ENCODE measurements at regions not wholly inside any gene's neighbourhood (a gene's known extent, or its start where the extent isn't known, plus 50 kb on each side); places are given as distances from the start of the nearest gene placed in this dataset.

GRCh38 chr12:127038152-127038551 lies 1228.8 kb upstream of the TMEM132C start:
- TF ChIP-seq, protein P1, sequence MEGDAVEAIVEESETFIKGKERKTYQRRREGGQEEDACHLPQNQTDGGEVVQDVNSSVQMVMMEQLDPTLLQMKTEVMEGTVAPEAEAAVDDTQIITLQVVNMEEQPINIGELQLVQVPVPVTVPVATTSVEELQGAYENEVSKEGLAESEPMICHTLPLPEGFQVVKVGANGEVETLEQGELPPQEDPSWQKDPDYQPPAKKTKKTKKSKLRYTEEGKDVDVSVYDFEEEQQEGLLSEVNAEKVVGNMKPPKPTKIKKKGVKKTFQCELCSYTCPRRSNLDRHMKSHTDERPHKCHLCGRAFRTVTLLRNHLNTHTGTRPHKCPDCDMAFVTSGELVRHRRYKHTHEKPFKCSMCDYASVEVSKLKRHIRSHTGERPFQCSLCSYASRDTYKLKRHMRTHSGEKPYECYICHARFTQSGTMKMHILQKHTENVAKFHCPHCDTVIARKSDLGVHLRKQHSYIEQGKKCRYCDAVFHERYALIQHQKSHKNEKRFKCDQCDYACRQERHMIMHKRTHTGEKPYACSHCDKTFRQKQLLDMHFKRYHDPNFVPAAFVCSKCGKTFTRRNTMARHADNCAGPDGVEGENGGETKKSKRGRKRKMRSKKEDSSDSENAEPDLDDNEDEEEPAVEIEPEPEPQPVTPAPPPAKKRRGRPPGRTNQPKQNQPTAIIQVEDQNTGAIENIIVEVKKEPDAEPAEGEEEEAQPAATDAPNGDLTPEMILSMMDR (IDR thresholded peaks at IDR 0.05; ENCODE audit: borderline replicate concordance, control extremely low read depth, extremely low read depth, insufficient read depth, missing control alignments) = no peak
- in situ Hi-C loops (cut with MboI; ENCODE audit: low sequenced_read_pairs, unreplicated experiment) = no loop called here

GRCh38 chr12:127038761-127039160 lies 1228.2 kb upstream of the TMEM132C start:
- TF ChIP-seq, protein P1 (IDR thresholded peaks at IDR 0.05; ENCODE audit: borderline replicate concordance, control extremely low read depth, extremely low read depth, insufficient read depth, missing control alignments) = no peak
- DNase-seq (ENCODE audit: low spot score) = no peak
- in situ Hi-C loops (cut with MboI; ENCODE audit: low sequenced_read_pairs, unreplicated experiment) = no loop called here

More at GRCh38 chr12:127038152-127038551, 1228.8 kb upstream of the TMEM132C start:
- no peak for DNase-seq (ENCODE audit: low spot score)

GRCh38 chr12:127041985-127042625 lies 1224.9 kb upstream of the TMEM132C start:
- DNase-seq (ENCODE audit: low spot score) = peak; percentile 43
- TF ChIP-seq, protein P1 (IDR thresholded peaks at IDR 0.05; ENCODE audit: borderline replicate concordance, control extremely low read depth, extremely low read depth, insufficient read depth, missing control alignments) = no peak
- in situ Hi-C loops (cut with MboI; ENCODE audit: low sequenced_read_pairs, unreplicated experiment) = no loop called here

GRCh38 chr12:127043731-127044130 lies 1223.2 kb upstream of the TMEM132C start:
- no peak for DNase-seq (ENCODE audit: low spot score)
- TF ChIP-seq, protein P1 (IDR thresholded peaks at IDR 0.05; ENCODE audit: borderline replicate concordance, control extremely low read depth, extremely low read depth, insufficient read depth, missing control alignments) = no peak
- in situ Hi-C loops (cut with MboI; ENCODE audit: low sequenced_read_pairs, unreplicated experiment) = no loop called here

- TF ChIP-seq, protein P1 (IDR thresholded peaks at IDR 0.05; ENCODE audit: borderline replicate concordance, control extremely low read depth, extremely low read depth, insufficient read depth, missing control alignments) = no peak
- DNase-seq (ENCODE audit: low spot score) = no peak
- in situ Hi-C loops (cut with MboI; ENCODE audit: low sequenced_read_pairs, unreplicated experiment) = no loop called here
Measured at GRCh38 chr12:127044836-127045235, 1222.1 kb upstream of the TMEM132C start.

GRCh38 chr12:127046467-127046866 lies 1220.5 kb upstream of the TMEM132C start:
- no peak for DNase-seq (ENCODE audit: low spot score)
- in situ Hi-C loops (cut with MboI; ENCODE audit: low sequenced_read_pairs, unreplicated experiment) = no loop called here
- TF ChIP-seq, protein P1 (IDR thresholded peaks at IDR 0.05; ENCODE audit: borderline replicate concordance, control extremely low read depth, extremely low read depth, insufficient read depth, missing control alignments) = no peak

Measured in GM13976 (cell line).